GM19035 (cell line): ENCODE measurements at regions not wholly inside any gene's neighbourhood (a gene's known extent, or its start where the extent isn't known, plus 50 kb on each side); places are given as distances from the start of the nearest gene placed in this dataset.
"Not testable (repeated sequence)": the region's sequence is repeated elsewhere in the genome, so short reads cannot be mapped to it uniquely, and the experiment has no call there.

Source experiments
- ATAC-seq: cut with Tn5 transposase; IDR thresholded peaks from one replicate; pipeline ENCODE4 v1.9.1; 2021; ENCODE audit not compliant: unreplicated experiment

GRCh38 chr2:111492995-111493719 lies 372.4 kb downstream of the BCL2L11 start:
- not testable (repeated sequence) for ATAC-seq

- peak; percentile 81 for ATAC-seq
These were observed 373.0 kb downstream of the BCL2L11 start for GRCh38 chr2:111493720-111494078.

- ATAC-seq: not testable (repeated sequence)
These were observed 373.7 kb downstream of the BCL2L11 start for GRCh38 chr2:111494288-111494980.

GRCh38 chr2:111494981-111495315 lies 374.2 kb downstream of the BCL2L11 start:
- not testable (repeated sequence) for ATAC-seq

- not testable (repeated sequence) for ATAC-seq
These were observed 374.9 kb downstream of the BCL2L11 start for GRCh38 chr2:111495636-111496035.

GRCh38 chr2:111496176-111496575 lies 375.5 kb downstream of the BCL2L11 start:
- not testable (repeated sequence) for ATAC-seq

- ATAC-seq: not testable (repeated sequence)
These were observed 376.1 kb downstream of the BCL2L11 start for GRCh38 chr2:111496860-111497259.

- ATAC-seq: not testable (repeated sequence)
These were observed 376.6 kb downstream of the BCL2L11 start for GRCh38 chr2:111497270-111497669.

- not testable (repeated sequence) for ATAC-seq
These were observed 379.9 kb downstream of the BCL2L11 start for GRCh38 chr2:111500536-111501062.

- not testable (repeated sequence) for ATAC-seq
These were observed 380.0 kb downstream of the ANAPC1 start for GRCh38 chr2:111503844-111504570.

GRCh38 chr2:111504571-111504942 lies 379.4 kb downstream of the ANAPC1 start:
- not testable (repeated sequence) for ATAC-seq

- not testable (repeated sequence) for ATAC-seq
These were observed 378.7 kb downstream of the ANAPC1 start for GRCh38 chr2:111505267-111505666.

GRCh38 chr2:111506936-111507335 lies 377.1 kb downstream of the ANAPC1 start:
- ATAC-seq: peak; percentile 99

- not testable (repeated sequence) for ATAC-seq
These were observed 374.6 kb downstream of the ANAPC1 start for GRCh38 chr2:111509225-111509869.

GRCh38 chr2:111510384-111510783 lies 373.6 kb downstream of the ANAPC1 start:
- not testable (repeated sequence) for ATAC-seq

GRCh38 chr2:111511062-111511461 lies 372.9 kb downstream of the ANAPC1 start:
- not testable (repeated sequence) for ATAC-seq

- not testable (repeated sequence) for ATAC-seq
These were observed 371.6 kb downstream of the ANAPC1 start for GRCh38 chr2:111512378-111512777.

- not testable (repeated sequence) for ATAC-seq
These were observed 369.9 kb downstream of the ANAPC1 start for GRCh38 chr2:111514138-111514537.

- not testable (repeated sequence) for ATAC-seq
These were observed 366.8 kb downstream of the ANAPC1 start for GRCh38 chr2:111517050-111517720.

GRCh38 chr2:111517721-111518053 lies 366.3 kb downstream of the ANAPC1 start:
- ATAC-seq: not testable (repeated sequence)
